GM12891 (cell line): ENCODE measurements at regions not wholly inside any gene's neighbourhood (a gene's known extent, or its start where the extent isn't known, plus 50 kb on each side); places are given as distances from the start of the nearest gene placed in this dataset.

ENCODE experiments used
- DNase-seq: peaks from one replicate; pipeline ENCODE4 v3.0.0; 2011; ENCODE audit warnings: low spot score; ENCODE audit not compliant: insufficient read length
- FAIRE-seq: peaks from 2 replicates; lab custom pipeline; 2011; peaks lifted over from hg19 to GRCh38; lab: Jason Lieb, UNC
- PAX5 ChIP-seq: IDR thresholded peaks from 2 replicates; pipeline ENCODE4 v1.6.1; 2011; ENCODE audit warnings: low read length, moderate library complexity, mild to moderate bottlenecking; ENCODE audit not compliant: insufficient read depth, severe bottlenecking
- POLR2A ChIP-seq: IDR thresholded peaks from 2 replicates; pipeline ENCODE4 v1.6.1; 2011; ENCODE audit warnings: low read depth, low read length, control low read depth
- POLR2AphosphoS5 ChIP-seq: IDR thresholded peaks from 2 replicates; pipeline ENCODE4 v1.6.1; 2011; ENCODE audit warnings: low read depth, low read length, control low read depth
- POU2F2 ChIP-seq: IDR thresholded peaks from 2 replicates; pipeline ENCODE4 v1.6.1; 2011; ENCODE audit warnings: low read depth, mild to moderate bottlenecking, control low read depth, low read length, moderate library complexity
- SPI1 ChIP-seq: IDR thresholded peaks from 2 replicates; pipeline ENCODE4 v1.6.1; 2011; ENCODE audit warnings: low read depth, low read length, control low read depth
- TAF1 ChIP-seq: IDR thresholded peaks from 2 replicates; pipeline ENCODE4 v1.6.1; 2011; ENCODE audit warnings: low read depth, low read length, control low read depth

DNA sequence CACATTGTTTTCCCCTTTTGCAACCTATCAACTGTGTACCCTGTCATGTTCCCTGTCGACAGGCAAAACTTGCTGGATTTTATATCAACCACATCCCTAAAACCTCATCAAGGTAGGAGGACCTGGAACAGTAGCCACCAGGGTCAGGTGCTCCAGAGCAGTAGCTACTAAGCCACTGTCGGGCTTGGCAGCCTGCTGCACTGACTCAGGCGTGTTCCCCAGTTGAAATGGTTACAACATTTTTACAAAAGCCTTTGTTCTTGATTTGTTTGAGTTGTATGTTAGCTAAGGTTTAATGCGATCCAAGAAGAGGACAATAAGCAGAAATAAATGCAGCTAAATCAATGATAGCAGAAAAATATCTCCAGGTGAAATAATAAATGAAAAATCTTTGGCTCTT, 407.4 kb upstream of the TLE4 start:
- FAIRE-seq (no peak), DNase-seq (no peak)
- TF ChIP-seq SPI1 (no peak), PAX5 (no peak), TAF1 (no peak), POLR2A (no peak), POU2F2 (no peak), POLR2AphosphoS5 (no peak)

DNA sequence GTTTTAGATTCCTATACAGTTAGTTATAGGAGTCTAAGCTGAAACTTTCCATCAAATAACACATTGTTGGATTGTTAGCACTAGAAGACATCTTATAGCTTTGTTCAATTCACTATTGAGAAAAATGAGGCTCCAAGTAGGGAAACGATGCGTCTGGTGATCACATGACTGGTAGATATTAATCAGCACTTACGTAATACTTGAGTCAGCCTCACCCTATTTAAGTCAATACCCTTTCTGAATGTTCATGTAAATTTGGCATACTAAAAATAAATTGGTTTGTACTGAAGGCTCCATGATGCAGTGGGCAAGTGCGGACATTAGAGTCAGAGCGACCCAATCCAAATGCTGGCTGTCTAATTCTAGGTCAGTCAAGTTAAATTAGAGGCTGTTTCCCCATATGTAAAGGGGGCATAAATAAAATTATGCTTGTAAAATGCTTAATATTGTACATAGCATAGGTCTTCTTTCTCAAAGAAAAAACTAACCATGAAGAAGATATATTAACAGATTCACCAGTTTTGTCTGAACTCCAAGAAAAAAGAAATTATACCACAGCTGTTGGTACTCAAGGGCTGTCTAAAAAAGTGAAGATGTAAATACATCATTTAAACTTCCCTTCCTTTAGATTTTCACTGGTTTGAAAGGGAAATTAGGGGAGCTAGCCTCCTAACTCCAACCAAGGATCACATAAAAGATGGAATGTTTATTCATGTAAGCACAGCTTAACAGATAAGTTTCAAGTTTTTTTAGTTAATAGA, 406.6 kb upstream of the TLE4 start:
- FAIRE-seq (no peak), DNase-seq (no peak)
- no peak for TF ChIP-seq POU2F2
- TF ChIP-seq POLR2A = no peak
- no peak for TF ChIP-seq PAX5
- TF ChIP-seq POLR2AphosphoS5 = no peak
- no peak for TF ChIP-seq TAF1
- no peak for TF ChIP-seq SPI1

DNA sequence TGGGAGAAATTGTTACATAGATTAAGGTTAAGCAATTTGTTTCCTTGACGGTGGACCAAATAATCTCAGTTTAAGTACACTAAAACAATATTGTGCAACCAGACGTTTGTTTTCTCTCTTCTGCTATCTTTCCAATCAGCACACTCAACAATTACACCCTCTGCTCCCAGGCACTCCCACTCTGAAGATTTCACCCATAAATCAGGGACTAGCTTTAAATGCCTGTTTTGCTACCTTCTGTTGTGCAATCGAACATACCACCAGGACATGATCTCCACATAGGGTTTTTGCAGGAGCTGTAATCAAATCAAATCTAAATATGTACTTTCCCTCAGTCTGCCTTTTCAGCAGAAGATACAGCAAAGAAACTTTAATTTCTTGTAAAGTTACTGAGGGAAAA, 405.8 kb upstream of the TLE4 start:
- no peak for FAIRE-seq
- no peak for TF ChIP-seq POLR2A
- TF ChIP-seq POLR2AphosphoS5 = no peak
- no peak for TF ChIP-seq PAX5
- no peak for DNase-seq

DNA sequence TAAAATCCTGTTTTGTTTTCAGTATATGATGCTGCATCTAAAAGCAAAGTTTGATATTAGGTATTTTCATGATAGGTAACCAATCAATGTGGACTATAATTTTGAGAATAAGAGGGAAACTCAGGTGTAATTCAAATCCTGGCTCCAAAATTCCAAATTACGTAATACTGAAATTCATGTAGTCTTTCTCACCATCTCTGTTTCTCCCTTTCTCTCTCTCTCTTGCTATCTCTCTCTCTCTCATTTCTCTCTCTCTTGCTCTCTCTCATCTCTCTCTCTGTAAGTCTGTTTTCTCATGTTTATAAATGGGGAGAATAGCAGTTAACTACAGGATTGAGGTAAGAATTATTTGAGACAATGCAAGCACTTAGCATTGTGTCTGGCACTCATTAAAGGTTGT, 401.1 kb upstream of the TLE4 start:
- DNase-seq (no peak), FAIRE-seq (no peak)
- no peak for TF ChIP-seq SPI1
- TF ChIP-seq TAF1 = no peak
- TF ChIP-seq POLR2AphosphoS5 = no peak
- TF ChIP-seq PAX5 = no peak
- TF ChIP-seq POLR2A = no peak
- no peak for TF ChIP-seq POU2F2

DNA sequence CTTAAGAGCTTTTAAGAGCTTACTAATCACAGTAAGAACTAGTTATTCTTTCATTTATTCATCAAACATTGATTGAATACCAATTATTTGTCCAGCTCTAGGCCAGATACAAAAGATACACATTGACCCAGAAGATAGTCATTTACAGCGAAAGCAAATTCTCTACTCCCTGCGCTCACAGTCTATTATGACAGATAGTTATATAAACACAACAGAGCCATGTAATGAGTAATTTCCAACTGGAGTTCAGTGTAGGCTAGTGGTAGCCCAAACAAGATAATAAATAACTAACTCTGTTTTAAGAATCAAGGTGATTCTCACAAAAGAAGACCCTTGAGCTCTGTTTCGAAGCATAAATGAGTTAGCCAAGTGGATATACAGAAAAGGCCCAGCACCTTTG, 397.8 kb upstream of the TLE4 start:
- TF ChIP-seq POLR2AphosphoS5 (no peak), PAX5 (no peak), POLR2A (no peak), TAF1 (no peak), POU2F2 (no peak), SPI1 (no peak)
- DNase-seq (no peak), FAIRE-seq (no peak)

DNA sequence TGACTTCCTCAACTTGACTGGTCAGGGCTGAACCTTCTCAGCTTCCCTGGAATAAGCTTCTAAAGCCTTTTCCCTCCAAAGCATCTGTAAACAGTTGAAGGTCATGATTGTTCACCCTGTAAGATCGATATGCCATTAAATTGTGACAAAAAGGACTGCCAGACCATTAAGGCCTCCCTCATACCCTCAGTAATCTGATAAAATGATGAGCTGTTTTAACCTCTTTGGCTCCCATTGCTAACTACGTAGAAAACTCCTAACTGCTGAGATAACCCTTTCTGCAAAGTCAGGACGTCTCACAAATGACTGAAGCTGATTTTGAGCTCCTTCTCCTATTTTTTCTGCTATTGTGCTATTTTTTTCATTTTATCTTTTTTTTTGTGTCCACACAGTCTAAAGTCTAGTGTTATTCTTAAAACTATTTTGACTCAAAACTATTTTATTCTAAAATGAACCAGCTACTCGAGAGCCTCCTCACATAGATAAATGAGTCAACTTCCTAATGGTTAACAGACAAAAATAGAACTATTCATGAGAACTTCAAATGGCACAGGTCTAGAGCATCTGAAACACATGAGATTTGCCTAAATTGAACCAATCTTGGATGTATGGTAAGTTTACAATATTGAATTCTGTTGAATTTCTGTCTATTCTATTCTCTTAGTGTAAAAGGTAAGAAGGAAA, 395.6 kb upstream of the TLE4 start:
- FAIRE-seq = no peak
- DNase-seq = no peak
- no peak for TF ChIP-seq PAX5
- no peak for TF ChIP-seq POLR2AphosphoS5
- TF ChIP-seq SPI1 = no peak
- no peak for TF ChIP-seq POLR2A
- TF ChIP-seq POU2F2 = no peak
- TF ChIP-seq TAF1 = no peak

DNA sequence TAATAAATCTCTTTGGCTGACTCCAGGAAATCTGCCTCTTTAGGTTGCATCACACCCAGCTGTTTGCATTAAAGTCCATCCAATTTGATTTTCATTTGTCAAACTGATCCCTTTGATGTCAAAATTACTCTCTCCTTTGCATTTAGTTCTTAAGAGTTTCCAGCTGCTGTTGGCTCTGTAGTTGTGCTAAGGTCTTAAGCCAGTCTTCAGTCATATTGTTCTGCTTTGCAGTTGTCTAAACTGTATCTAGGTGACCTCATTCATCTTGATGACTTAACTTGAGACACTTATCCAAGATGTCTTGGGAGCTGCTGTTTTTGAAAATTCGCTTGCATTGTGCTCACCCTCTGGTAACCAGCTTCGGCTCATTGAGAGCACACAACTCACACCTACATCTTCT, 386.9 kb upstream of the TLE4 start:
- TF ChIP-seq PAX5 (no peak), TAF1 (no peak), SPI1 (no peak), POLR2A (no peak), POU2F2 (no peak), POLR2AphosphoS5 (no peak)
- no peak for DNase-seq
- FAIRE-seq = no peak

DNA sequence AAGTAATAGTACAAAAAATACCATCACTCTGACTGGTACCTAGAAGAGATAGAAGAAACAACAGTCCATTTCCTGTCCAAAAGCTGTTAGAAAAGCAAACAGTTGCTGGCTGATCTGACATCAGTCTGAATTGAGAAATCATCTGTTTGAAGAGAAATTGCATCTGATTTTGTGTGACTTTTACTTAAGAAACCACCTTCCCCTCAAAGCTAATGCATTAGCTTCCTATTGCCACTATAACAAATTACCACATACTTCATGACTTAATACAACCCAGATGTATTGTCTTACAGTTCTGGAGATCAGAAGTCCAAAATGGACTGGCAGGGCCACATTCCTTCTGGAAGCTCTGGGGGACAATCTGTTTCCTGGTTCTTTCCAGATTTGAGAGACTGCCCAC, 385.9 kb upstream of the TLE4 start:
- DNase-seq = no peak
- TF ChIP-seq POLR2A = no peak
- FAIRE-seq = no peak

DNA sequence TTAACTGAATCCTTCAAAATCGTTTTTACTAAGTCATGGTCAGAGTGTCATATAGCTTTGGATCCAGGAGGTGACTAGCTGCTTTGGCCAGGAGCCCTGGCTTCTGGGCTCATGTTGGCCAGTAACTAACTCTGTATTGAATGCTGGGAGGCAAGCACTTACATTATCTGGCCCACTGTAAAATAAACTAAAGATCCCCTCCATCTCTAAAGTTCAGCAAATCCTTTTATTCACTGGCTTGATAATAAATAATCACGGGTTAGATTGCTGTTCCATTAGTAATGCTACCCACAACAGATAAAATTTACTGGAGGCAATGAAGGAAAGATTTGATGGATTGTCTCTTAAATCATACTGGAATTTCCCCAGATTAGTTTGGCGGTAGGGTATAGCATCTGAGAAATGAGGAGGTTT, 382.2 kb upstream of the TLE4 start:
- no peak for DNase-seq
- no peak for FAIRE-seq

DNA sequence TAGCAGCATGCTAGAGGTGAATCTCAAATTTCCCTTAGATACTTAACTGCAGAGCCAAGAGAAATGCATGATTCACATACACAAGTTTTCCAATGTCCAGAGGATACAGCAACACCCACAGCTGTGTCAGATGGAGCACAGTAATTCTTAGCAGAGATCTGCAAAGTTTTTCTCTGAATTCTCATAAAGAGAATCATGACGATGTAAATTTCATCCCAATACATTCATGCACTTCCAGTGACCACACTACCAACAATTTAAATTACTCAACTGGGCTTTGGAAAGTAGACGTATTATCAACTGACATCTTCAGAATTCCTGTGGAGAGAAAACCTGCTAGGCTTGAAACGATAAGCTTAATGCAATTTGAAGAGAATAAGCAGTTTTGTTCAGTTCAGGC, 378.8 kb upstream of the TLE4 start:
- TF ChIP-seq POLR2AphosphoS5 (no peak), SPI1 (no peak), TAF1 (no peak), POLR2A (no peak), PAX5 (no peak), POU2F2 (no peak)
- FAIRE-seq (no peak), DNase-seq (no peak)

More for the DNA sequence above, 382.2 kb upstream of the TLE4 start:
- TF ChIP-seq POLR2AphosphoS5 (no peak), POLR2A (no peak), SPI1 (no peak), POU2F2 (no peak), PAX5 (no peak), TAF1 (no peak)
